Transverse colon (tissue), 4 donors: ENCODE measurements at regions not wholly inside any gene's neighbourhood (a gene's known extent, or its start where the extent isn't known, plus 50 kb on each side); places are given as distances from the start of the nearest gene placed in this dataset.

ENCODE experiments used
- DNase-seq: peaks from one replicate; pipeline ENCODE4 v3.0.0-alpha.2; 2019
- H3K27ac ChIP-seq, 4 donors: fragments of 200-600 bp; sonication (generic); 2 replicates each; pipeline ENCODE4 v1.5.1; 2016 to 2018; ENCODE audit warnings: inconsistent platforms in 4 of 4
- H3K27me3 ChIP-seq: fragments of 200-600 bp; sonication (generic); 2 replicates; pipeline ENCODE4 v1.5.1; 2017; ENCODE audit warnings: inconsistent platforms
- H3K36me3 ChIP-seq, 4 donors: fragments of 200-600 bp; sonication (generic); 2 replicates each; pipeline ENCODE4 v1.5.1; 2017 to 2019; ENCODE audit warnings: inconsistent platforms in 4 of 4
- H3K4me1 ChIP-seq, 4 donors: fragments of 200-600 bp; sonication (generic); 2 replicates each; pipeline ENCODE4 v1.5.1; 2017 to 2020; ENCODE audit warnings: inconsistent platforms in 4 of 4
- H3K4me3 ChIP-seq, 4 donors: fragments of 200-600 bp; sonication (generic); 1 replicate in 1 of 4; 2 replicates in 3 of 4; pipeline versions ENCODE4 v1.5.1 to v1.6.1; 2017 to 2019; ENCODE audit warnings: inconsistent platforms in 4 of 4
- H3K9me3 ChIP-seq, 2 donors: fragments of 200-600 bp; sonication (generic); 2 replicates each; pipeline ENCODE4 v1.5.1; 2017 to 2019; ENCODE audit warnings: inconsistent platforms in 2 of 2
- EP300 ChIP-seq: sonication (generic); formaldehyde crosslinking; IDR thresholded peaks from one replicate; pipeline ENCODE4 v1.6.1; 2017; ENCODE audit warnings: antibody characterized with exemption, low read depth
- POLR2A ChIP-seq: fragments of 450-650 bp; IDR thresholded peaks from one replicate; pipeline ENCODE4 v1.6.1; 2016; ENCODE audit warnings: antibody characterized with exemption, mild to moderate bottlenecking, moderate library complexity
- POLR2AphosphoS5 ChIP-seq, 3 donors: sonication (generic); formaldehyde crosslinking; IDR thresholded peaks; one replicate each; pipeline ENCODE4 v1.6.1; 2016; ENCODE audit warnings: antibody characterized with exemption in 3 of 3
- WGBS, 2 donors: methylation state at CpG; one replicate each; pipeline ENCODE4 v1.1.5; 2018; ENCODE audit warnings: low coverage in 1 of 2; 5-methylcytosine and 5-hydroxymethylcytosine counted together
- in situ Hi-C, 4 donors: fragments of 200-750 bp; cut with MboI; loops; one replicate each; pipeline versions ENCODE4 v1.15.0 to v1.15.1; 2017; ENCODE audit warnings: low sequenced_read_pairs in 3 of 4, low pct_ligation_motif_present in 1 of 4, low pct_unique_long_range_greater_than_20kb in 1 of 4
- intact Hi-C: fragments of 100-400 bp; cut with DNase I; formaldehyde crosslinking; loops from one replicate; pipeline ENCODE4 v1.15.1; 2023; ENCODE audit warnings: low total_unique reads
- TF ChIP-seq, protein P1 (sequence below), 5 experiments: fragments of 200-600 bp in 3 of 5; fragments of 450-650 bp in 2 of 5; sonication (generic) in 3 of 5; IDR thresholded peaks; 1 replicate in 2 of 5; 2 replicates in 3 of 5; pipeline ENCODE4 v1.5.1; 2016 to 2017; ENCODE audit warnings: antibody characterized with exemption in 5 of 5, inconsistent platforms in 3 of 5, mild to moderate bottlenecking in 2 of 5, moderate library complexity in 1 of 5

DNA sequence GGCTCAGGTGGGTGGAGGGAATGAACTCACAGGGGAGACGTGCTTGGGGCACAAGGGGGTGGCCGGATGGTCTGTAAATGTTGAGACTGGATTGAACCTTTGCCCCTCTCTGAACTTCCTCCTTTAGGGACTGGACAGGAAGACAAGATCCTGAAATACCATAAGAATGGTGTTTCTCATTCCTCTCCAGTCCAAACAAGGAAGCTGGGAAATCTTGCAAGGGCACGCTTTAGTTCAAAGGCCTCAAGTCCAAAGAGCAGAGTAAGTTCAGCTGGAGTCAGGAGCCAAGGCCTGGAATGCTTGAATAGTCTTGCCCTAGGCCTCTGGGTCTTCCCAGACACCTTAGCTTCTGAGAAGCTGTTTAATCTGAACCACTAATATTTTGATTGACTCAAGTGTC, 52.4 kb upstream of the SIX3 start:
- WGBS, 2 donors, result 80 to 85% methylated on average over 2 to 3 of the region's 3 CpGs
- H3K4me3 ChIP-seq, result no peak overlapping the region
- H3K27ac ChIP-seq, result no peak overlapping the region
- DNase-seq, result no peak
- peaks cover 12% of the 10 kb centered on the region for H3K27me3 ChIP-seq
- in situ Hi-C loops (no loop called here), intact Hi-C loops (no loop called here)
- TF ChIP-seq POLR2AphosphoS5 (IDR thresholded peaks at IDR 0.05) (no peak), EP300 (no peak), POLR2A (no peak)
- TF ChIP-seq, protein P1, sequence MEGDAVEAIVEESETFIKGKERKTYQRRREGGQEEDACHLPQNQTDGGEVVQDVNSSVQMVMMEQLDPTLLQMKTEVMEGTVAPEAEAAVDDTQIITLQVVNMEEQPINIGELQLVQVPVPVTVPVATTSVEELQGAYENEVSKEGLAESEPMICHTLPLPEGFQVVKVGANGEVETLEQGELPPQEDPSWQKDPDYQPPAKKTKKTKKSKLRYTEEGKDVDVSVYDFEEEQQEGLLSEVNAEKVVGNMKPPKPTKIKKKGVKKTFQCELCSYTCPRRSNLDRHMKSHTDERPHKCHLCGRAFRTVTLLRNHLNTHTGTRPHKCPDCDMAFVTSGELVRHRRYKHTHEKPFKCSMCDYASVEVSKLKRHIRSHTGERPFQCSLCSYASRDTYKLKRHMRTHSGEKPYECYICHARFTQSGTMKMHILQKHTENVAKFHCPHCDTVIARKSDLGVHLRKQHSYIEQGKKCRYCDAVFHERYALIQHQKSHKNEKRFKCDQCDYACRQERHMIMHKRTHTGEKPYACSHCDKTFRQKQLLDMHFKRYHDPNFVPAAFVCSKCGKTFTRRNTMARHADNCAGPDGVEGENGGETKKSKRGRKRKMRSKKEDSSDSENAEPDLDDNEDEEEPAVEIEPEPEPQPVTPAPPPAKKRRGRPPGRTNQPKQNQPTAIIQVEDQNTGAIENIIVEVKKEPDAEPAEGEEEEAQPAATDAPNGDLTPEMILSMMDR (IDR thresholded peaks at IDR 0.05), result no peak
- H3K9me3 ChIP-seq, result peaks cover 0 to 5% of the 10 kb centered on the region in 2 donors
- no peaks in the 10 kb centered on the region for H3K36me3 ChIP-seq
- H3K4me1 ChIP-seq, result no peaks in the 10 kb centered on the region
